ENCODE measurements at regions not wholly inside any gene's neighbourhood (a gene's known extent, or its start where the extent isn't known, plus 50 kb on each side); places are given as distances from the start of the nearest gene placed in this dataset.
A peak's percentile ranks its signal among the peaks of the same experiment; 100 is the strongest.
"Not testable (repeated sequence)": the region's sequence is repeated elsewhere in the genome, so short reads cannot be mapped to it uniquely, and the experiment has no call there.

- peak; percentile 80 for DNase-seq
Measured at GRCh38 chr15:28789401-28790114, 58.9 kb downstream of the GOLGA6L7 start.

GRCh38 chr15:28788649-28789400 is 59.6 kb downstream of the GOLGA6L7 start:
- peak; percentile 61 for DNase-seq

GRCh38 chr15:28788176-28788575 is 60.3 kb downstream of the GOLGA6L7 start:
- not testable (repeated sequence) for DNase-seq

- DNase-seq, result no peak
Measured at GRCh38 chr15:28786521-28786920, 61.9 kb downstream of the GOLGA6L7 start.

GRCh38 chr15:28784347-28785163 is 63.9 kb downstream of the GOLGA6L7 start:
- DNase-seq, result not testable (repeated sequence)

- no peak for DNase-seq
Measured at GRCh38 chr15:28783873-28784272, 64.6 kb downstream of the GOLGA6L7 start.

- DNase-seq, result no peak
Measured at GRCh38 chr15:28783466-28783865, 65.0 kb downstream of the GOLGA6L7 start.

GRCh38 chr15:28778397-28778796 is 66.2 kb upstream of the GOLGA8M start:
- not testable (repeated sequence) for DNase-seq

- not testable (repeated sequence) for DNase-seq
Measured at GRCh38 chr15:28772857-28773256, 60.6 kb upstream of the GOLGA8M start.
